ENCODE measurements at regions not wholly inside any gene's neighbourhood (a gene's known extent, or its start where the extent isn't known, plus 50 kb on each side); places are given as distances from the start of the nearest gene placed in this dataset.

GRCh38 chr2:134202371-134202770, 51.5 kb upstream of the MGAT5 start:
- 55% methylated on average over 3 of the region's 4 CpGs for WGBS (ENCODE audit: insufficient coverage, low coverage, low lambda C conversion rate, missing lambda C conversion rate)
- no peaks in the 10 kb centered on the region for H3K27me3 ChIP-seq
- H3K9me3 ChIP-seq = no peaks in the 10 kb centered on the region
- no peaks in the 10 kb centered on the region for H3K36me3 ChIP-seq
- H3K4me3 ChIP-seq = no peak overlapping the region
- H3K4me1 ChIP-seq = no peaks in the 10 kb centered on the region
- no peak for TF ChIP-seq POLR2A (IDR thresholded peaks at IDR 0.05)
- TF ChIP-seq CTCF (IDR thresholded peaks at IDR 0.05) = no peak
- no peak overlapping the region for H3K27ac ChIP-seq
- ATAC-seq = peak in 1 of 4 donors; percentile 29
- intact Hi-C loops (cut with DNase I) = loop anchor here in 1 of 2 donors (10.0 kb wide), 1 partner anchor 78 kb away; no protein-coding TSS in a partner anchor
- DNase-seq = no peak

DNA sequence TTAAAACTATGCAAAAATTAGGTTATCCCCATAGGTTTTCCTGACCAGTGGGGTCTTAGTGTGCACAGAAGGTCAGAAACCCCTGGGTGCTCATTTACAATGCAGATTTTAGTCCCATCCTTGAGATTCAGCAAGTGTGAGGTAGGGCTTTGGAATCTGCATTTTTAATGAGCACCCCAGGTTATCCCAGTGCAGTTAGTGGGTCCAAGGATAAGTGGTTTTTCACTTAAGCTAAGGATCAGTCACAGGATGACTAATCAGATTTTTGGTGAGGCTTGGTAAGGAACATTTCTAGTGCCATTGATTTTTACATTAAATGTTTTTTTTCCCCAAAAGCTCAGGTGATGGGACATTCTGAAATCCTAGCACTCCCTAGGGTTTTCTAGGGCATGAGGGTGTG, 50.7 kb upstream of the MGAT5 start:
- TF ChIP-seq CTCF (IDR thresholded peaks at IDR 0.05) (no peak), POLR2A (IDR thresholded peaks at IDR 0.05) (no peak)
- Histone ChIP-seq H3K36me3 (no peaks in the 10 kb centered on the region), H3K4me1 (no peaks in the 10 kb centered on the region), H3K27ac (no peak overlapping the region), H3K4me3 (no peak overlapping the region), H3K27me3 (no peaks in the 10 kb centered on the region), H3K9me3 (no peaks in the 10 kb centered on the region)
- intact Hi-C loops (cut with DNase I) = loop anchor here in 1 of 2 donors (10.0 kb wide), 1 partner anchor 78 kb away; no protein-coding TSS in a partner anchor
- ATAC-seq (no peak), DNase-seq (no peak)

Small RNA genes in the stretch of these regions (microRNA-seq; reads per million reads assigned to microRNA genes)
- gene MIR3679 = 0.58 to 1.9 reads per million in 2 donors

Small RNA genes in the stretch of these regions (small RNA-seq; reads per million reads assigned to genes)
- 0 reads per million in 2 experiments for gene MIR3679

Measured in right lobe of liver (tissue), 6 donors.